LHCN-M2 (cell line): ENCODE measurements at regions not wholly inside any gene's neighbourhood (a gene's known extent, or its start where the extent isn't known, plus 50 kb on each side); places are given as distances from the start of the nearest gene placed in this dataset.
"Not testable (repeated sequence)": the region's sequence is repeated elsewhere in the genome, so short reads cannot be mapped to it uniquely, and the experiment has no call there.

ENCODE experiments used
- DNase-seq: peaks from one replicate; pipeline ENCODE4 v3.0.0-alpha.2; 2012; ENCODE audit warnings: low read depth

DNA sequence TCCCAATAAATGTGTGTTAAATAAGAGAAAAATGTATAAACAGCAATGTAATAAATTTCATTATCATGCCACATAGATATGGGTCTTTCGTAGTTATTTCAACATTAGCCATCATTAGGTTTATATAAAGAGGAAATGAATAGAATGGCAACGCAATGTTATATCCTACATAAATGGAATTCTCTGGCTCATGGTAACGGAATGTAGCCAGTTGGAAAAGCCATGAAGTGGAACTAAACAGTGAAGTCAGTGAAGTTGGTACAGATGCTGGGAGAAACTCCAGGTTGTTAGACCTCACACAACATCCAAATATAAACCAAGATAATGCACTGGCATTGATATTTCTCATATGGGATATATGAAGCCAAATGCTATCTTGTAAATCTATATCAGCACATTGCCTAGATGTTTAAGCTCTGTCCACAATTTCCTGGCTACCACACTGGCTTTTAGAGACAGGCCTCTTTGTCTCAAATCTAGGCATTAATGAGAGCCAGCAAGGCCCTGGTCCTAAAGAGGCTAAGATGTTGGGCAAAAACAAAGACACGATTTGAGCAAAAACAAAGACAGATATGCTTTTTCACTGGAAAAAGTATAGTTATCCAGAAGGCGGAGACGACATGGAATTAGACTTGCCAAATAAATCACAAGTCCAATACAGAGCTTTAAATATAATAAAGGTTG, 861.0 kb downstream of the RPS29 start:
- DNase-seq, result no peak

DNA sequence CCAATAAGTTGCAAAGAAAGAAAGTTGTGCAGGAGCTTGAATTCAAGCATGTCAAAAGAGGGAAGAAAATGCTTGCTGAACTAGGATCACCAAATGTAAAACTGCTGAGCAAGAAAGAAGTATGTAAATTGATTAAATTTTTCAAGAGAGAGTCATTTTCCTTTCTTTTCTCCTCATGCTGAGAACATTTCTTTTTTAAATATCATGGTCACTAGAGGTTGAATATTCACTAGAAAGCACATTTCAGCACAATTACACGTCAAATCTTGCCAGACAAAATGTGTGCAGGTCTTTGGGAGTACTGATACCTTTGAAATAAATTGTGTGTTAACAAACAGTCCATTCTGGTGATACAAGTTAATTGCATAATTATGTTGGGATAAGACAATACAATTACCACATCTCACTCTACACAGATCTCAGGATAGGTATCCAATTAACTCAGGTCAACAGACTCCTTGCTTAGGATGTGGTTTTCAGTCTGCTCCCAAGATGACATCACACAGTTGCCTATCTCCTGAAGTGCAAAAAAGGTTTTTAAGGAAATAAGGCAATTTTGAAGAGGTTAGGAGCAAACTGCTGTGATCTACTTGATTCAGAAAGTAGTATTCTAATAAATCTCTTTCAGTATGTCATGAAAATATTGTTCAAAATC, 862.2 kb downstream of the RPS29 start:
- DNase-seq, result no peak

DNA sequence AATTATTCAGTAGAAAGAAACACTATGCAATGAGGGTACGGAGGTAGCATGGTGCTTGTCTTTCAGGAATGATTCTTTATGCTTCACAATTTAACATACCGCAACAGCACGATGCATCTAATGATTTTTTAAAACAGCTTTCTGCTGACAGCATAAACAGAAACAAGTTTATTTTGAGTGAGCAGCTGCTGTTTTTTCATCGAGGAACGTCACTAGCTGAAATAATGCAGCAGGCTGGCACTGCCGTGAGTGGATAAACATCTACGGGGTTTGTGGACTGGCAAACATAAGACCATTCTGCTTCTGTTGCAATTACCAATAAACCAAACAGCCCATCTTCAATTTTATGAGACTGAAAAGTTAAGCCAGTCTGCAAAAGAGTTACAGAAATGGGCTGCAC, 871.8 kb downstream of the RPS29 start:
- DNase-seq, result no peak

DNA sequence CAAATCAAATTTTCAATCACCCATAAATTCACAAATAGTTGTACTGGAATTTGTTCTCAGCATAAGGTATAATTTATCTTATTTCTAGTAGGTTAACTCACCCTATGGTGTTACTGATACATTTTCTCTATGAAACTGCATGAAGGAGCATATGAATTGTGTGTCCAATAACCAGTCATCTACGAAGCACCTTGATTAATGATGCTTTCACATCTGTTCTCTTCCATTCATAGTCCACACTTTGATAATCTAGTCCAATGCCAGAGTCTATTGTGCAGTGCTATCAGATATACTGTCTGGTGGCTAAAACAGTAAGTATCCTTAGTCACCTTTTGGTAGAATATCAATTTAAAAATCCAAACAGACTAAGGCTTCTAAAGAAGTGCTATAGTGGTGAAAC, 876.0 kb downstream of the RPS29 start:
- no peak for DNase-seq

DNA sequence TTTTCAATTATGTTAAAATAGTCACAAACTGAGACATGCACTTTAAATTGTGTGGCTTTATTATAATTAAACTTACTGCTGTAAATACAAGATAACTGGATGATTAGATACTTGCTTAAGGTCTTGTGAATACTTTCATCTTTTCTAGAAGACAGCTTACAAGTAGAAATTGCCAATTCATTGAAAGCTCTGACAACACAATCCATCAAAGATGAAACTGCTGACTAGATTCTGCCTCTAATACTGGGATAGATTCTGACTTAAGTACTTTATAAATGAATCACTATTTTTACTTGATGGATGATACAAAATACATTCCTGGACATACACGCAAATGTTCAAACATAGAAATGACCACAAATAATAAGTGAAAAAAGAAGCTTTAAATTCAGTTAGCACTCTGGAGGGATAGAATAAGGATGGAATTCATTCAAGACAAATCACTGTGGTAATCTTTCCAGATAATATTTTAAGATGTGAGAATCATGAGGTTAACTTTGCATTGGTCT, 876.8 kb downstream of the RPS29 start:
- DNase-seq, result no peak

DNA sequence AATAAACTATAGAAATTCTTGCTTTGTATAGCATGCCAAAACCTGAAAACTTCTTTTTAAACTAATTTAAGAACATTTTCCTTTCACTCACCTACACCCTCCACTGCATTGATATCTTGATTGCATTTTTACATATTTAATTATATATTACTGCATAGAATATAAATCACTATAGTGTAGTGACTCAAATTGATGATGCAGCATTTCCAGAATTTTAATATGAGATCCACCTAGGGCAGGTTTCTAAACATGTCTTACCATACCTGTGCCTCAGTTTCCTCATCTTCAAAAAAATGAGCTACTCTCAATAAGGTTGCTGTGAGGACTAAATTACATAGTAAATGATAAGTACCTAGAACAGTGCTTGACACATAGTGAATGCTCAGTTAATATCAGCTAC, 881.5 kb downstream of the RPS29 start:
- DNase-seq, result no peak

DNA sequence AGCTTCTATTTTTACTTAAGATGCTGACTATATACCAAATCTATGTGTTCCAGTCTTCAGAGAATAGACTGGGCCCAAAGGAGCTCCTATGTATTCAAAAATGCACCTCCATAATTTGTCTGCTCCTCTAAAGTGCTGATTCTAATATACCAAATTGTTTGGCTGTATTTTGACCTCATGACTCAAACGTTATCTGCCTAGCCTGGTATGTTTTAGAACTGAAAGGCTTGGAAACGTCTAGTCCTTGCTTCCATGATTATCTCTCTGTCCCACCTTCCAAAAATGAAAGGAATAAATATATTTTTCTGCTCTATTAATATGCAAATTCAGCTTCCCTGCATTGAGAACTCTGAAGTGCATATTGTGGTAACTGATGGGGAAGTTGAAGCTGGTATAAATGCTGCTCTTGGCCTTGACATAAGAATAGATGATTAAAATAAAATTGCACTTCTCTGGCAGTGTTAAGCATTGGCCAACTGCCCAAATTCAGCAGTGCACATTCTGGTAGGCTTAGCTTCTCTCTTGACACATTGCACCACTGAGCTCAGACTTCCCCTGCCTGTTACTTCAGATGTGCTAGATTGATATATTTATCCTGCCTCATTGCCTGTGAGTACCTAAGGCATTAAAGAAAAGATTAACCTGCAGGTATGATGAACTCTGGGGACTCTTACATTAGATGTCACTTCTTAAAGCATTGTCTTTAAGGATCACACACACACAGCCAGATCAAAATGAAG, 882.3 kb downstream of the RPS29 start:
- DNase-seq, result no peak

DNA sequence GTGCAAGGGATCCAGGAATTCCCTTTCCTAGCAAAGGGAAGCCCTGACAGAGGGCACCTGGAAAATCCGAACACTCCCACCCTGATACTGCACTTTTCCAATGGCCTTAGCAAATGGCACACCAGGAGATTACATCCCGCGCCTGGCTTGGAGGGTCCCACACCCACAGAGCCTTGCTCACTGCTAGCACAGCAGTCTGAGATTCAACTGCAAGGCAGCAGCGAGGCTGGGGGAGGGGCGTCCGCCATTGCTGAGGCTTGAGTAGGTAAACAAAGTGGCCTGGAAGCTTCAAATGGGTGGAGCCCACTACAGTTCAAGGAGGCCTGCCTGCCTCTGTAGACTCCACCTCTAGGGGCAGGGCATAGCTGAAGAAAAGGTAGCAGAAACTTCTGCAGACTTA, 888.8 kb downstream of the RPS29 start:
- DNase-seq, result not testable (repeated sequence)

DNA sequence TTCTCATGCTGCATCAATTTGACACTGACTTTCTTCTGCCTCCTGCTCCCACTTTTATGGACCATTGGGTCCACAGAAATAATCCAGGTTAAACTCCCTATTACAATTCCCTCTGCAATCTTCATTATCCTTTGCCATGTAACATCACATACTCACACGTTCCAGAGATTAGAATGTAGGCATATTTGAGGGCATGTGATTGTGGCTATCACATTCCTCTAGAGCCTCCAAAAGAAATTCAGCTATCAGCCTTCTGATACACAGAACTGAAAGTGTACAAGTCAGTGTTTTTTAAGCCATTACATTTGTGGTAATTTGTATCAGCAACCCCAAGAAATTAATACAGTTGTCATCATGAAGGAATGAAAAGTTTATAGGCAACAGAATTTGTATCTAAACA, 892.4 kb downstream of the RPS29 start:
- DNase-seq, result no peak

DNA sequence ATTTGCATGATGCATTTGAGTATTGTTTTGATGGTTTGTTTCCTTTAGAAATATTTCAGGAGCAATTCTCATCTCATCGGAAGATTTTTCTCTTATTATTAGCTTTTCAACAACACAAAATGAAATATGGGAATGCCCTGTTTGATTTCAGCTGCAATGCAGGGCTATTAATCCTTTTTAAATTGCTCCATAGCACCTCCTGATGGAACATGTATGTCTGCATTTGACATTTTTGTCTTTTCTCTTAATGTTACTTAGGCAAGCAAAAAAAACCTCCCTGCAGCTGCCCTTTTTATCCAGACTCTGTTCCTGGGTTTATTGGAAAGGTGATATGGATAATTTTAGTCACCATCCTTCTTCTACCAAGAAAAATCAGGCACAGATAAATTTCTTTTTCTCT, 895.8 kb downstream of the RPS29 start:
- DNase-seq, result no peak

DNA sequence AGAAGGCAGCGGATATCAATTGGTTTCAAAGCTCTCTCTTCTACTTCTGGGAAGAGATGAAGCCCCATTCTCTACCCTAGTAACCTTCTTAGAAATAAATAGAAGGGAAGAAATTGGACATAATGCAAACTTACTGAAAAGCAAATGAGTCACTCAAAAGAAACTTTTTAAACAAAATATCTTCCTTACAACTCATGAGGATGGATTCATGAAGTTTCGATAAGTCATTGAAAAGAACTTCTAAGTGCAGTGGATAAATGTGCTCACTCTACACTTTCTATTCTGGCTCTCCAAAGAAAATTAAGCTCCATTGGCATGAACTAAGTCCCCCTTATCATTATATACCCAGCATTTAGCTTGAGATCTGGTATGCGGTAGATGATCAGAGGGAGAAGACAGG, 899.5 kb downstream of the RPS29 start:
- no peak for DNase-seq

DNA sequence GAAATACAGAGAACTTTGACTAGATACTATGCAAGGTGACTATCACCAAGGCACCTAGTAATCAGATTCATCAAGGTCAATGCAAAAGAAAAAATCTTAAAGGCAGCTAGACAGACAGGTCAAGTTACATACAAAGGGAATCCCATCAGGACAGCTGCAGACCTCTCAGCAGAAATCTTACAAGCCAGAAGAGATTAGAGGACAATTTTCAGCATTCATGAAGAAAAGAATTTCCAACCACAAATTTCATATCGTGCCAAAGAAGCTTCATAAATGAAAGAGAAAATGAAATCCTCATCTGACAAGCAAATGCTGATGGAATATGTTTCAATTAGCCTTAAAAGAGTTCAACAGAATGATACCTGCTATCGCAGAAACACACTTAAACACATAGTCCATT, 913.7 kb downstream of the RPS29 start:
- no peak for DNase-seq

DNA sequence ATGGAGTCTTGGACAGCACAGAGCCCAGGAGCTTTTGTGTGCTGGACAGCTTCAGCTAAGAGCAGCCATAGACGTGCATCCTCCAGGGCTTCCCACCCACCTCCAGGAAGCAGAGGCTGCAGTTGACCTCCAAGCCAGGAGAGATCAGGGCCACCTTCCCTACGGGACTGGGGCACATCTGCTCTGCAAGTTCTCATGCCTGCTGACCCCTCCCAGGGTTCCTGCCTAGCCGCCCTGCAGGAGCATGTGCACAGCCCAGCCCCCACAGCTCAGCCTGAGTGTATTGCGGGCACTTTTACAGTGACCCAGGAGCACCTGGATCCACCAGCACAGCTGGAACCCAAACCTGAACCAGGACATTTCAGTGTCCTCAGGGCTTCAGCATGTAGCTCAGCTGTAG, 915.2 kb downstream of the RPS29 start:
- no peak for DNase-seq

DNA sequence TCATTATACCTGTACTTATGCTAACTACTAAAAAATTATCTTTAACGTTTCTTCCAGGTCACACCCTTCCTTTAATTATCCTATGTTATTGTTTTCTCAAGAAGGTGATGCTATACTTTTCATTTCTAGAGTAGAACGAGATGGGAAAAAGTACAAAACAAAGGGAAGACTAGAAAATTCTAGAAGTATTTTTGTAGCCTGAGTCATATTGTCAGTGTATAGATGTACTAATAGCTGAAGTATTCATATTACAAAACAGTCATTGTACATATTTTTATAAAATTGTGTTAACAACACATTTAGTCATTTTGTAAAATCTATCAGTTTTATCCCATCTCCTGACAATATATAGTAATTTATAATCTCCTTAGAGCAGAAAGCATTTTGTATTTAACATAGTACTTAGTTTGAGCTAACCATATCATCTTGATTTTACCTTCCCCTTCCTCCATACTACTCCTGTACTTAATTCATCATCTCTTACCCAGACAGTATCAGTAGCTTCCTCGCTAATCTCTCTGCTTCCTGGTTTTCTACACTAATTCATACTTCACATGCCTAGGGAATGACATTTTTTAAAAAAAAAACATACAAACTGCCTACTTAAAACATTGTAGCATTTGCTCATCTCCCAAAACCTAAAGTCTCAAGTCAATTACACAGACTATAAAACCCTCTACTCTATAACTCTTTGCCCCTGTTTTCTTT, 920.9 kb downstream of the RPS29 start:
- DNase-seq, result no peak

DNA sequence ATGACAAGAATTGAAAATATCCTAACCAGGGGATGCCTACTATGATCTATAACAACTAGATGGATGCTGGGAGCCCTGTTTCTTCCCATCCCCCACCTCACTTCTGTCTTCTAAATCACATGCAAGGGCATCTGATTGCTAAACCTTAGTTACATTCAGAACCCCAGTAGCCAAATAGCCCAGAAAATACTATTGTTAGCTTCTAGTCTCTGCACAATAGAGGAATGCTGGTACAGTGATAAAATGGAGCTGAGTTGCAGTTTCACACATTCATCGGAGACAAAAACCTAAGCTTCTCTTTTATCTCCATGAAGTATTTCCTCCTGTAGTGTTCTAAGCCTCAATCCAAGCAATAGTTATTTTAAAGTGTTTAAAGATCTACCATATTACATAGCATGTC, 942.9 kb downstream of the RPS29 start:
- DNase-seq, result no peak

DNA sequence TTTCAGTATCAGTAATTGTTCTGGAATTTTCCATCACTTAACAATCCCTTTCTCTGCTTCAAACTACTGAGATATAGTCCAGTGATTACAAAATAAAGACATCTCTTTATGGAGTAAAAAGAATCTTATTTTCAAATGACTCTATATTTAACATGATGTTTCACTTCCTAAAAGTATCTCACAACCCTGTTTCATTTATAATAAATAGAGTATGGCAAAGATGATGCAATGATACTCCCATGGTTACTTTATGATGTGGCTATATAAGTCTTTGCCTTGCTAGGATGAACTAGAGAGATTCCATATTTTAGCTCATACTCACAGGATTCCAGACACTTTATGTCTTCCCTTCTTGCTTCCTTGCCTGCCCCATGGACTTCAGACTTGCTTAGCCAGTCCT, 953.5 kb upstream of the MDGA2 start:
- no peak for DNase-seq

DNA sequence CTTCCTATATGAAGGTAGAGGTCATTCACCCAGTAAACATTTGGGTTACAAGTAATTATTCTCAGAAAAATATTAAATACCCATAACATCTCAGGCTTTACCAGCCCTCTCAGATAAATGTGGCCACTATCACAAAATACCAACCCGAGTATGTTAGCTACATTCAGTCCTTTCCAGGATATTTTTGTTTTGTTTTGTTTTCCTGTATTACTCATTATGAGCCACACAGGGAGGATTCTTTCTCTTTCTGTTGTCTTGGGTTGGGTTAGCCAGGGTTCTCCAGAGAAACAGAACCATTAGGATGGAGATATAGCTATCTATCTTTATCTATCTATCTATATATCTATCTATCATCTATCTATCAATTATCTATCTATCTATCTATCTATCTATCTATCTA, 947.6 kb upstream of the MDGA2 start:
- no peak for DNase-seq

DNA sequence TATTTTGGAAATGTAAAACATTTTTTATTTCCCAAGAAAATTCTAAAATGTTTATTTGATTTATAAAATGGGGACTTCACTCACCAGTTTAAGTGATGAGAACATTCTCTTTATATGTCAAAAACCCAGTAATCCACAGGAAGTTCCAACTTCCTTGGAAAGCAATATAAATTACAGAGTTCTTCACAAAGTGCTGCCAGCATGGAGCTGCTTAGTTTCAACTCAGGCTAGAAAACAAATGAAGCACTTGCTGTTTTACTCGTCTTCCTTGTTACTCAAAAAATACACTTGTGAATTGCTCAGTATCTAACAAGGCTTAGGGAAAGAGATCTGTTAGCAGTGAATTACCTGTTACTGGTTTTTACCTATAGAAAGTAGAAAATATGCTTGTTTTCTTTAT, 942.7 kb upstream of the MDGA2 start:
- DNase-seq, result no peak

DNA sequence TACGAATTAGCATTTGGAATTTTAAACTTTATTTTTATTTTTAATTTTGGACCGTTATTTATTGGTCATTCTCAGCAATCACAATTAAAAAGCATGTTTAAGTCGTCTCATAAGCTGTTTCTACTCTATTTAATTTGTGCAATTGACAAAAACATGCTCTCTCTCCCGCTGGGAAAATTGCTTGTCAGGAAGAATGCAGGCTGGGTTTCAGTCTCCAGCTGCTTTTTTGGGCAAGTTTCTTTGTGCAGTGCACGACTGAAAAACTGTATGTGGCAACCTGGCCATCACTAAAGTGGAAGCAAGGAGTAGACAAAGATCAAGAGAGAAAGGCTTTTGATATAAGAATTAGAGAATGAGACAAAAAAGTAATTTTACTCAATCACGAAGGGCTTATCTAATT, 941.5 kb upstream of the MDGA2 start:
- DNase-seq, result no peak

DNA sequence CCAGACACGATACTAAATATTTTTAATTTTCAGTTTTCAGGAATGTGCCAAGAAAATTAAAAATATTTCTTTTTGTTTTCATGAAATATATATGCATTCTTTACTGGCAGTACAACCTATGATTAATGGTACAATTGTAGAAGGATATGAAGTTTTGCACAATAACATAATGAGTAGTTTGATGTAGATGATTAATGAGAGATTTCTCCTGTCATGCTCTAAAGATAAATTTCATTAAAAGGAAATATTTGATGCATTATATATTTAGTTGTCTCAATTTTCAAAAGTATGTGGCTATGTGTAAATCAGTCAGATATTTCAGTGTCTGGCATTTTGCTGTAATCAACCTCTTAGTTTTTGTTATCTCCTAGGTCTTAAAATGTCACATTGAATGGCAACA, 940.2 kb upstream of the MDGA2 start:
- no peak for DNase-seq

DNA sequence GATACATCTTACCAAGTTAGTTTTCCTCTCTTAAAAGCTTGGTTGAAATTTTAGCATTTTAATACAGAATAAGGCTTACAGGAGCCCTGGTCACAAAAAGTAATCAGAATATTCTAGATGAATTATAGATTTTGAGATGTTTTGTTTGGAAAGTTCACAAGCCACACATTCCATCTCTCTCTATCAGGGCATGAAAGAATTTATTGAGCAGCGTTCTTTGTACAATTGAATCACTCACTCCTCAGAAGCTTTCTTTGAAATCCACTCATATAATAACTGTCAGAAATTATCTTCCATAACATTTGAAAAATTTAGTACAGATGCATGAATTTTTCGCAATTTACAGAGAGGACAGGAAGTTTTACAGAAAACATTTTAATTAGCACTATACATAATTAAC, 938.6 kb upstream of the MDGA2 start:
- no peak for DNase-seq

DNA sequence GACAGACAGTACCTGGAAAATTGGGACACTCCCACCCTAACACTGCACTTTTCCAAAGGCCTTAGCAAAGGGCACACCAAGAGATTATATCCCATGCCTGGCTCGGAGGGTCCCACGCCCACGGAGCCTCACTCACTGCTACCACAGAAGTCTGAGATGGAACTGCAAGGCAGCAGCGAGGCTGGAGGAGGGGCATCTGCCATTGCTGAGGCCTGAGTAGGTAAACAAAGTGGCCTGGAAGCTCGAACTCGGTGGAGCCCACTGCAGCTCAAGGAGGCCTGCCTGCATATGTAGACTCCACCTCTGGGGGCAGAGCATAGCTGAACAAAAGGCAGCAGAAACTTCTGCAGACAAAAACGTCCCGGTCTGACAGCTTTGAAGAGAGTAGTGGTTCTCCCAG, 931.6 kb upstream of the MDGA2 start:
- not testable (repeated sequence) for DNase-seq
